ENCODE measurements at regions not wholly inside any gene's neighbourhood (a gene's known extent, or its start where the extent isn't known, plus 50 kb on each side); places are given as distances from the start of the nearest gene placed in this dataset.
A peak's percentile ranks its signal among the peaks of the same experiment; 100 is the strongest.
"Not testable (repeated sequence)": the region's sequence is repeated elsewhere in the genome, so short reads cannot be mapped to it uniquely, and the experiment has no call there.

- no peak for TF ChIP-seq CTCF (IDR thresholded peaks at IDR 0.05)
- H3K27me3 Mint-ChIP-seq (ENCODE audit: low read depth) = no peaks in the 10 kb centered on the region
- POLR2A ChIA-PET = no interaction called here
- H3K36me3 Mint-ChIP-seq = peaks cover 6% of the 10 kb centered on the region
- no peak overlapping the region for H3K4me3 Mint-ChIP-seq
- DNase-seq (ENCODE audit: low spot score) = no peak
- CTCF ChIA-PET = no interaction called here
- H3K4me1 Mint-ChIP-seq = peaks cover 24% of the 10 kb centered on the region
- no peak for ATAC-seq
- H3K27ac Mint-ChIP-seq = no peak overlapping the region
- H3K9me3 Mint-ChIP-seq = peaks cover 20% of the 10 kb centered on the region
Measured at GRCh38 chr18:64674694-64675093, 525.8 kb upstream of the LINC00305 start.

GRCh38 chr18:64671293-64671692 lies 522.4 kb upstream of the LINC00305 start:
- peaks cover 20% of the 10 kb centered on the region for H3K9me3 Mint-ChIP-seq
- ATAC-seq; H3K27me3 Mint-ChIP-seq (ENCODE audit: low read depth); H3K4me3 Mint-ChIP-seq; POLR2A ChIA-PET; H3K27ac Mint-ChIP-seq; DNase-seq (ENCODE audit: low spot score); CTCF ChIA-PET; H3K36me3 Mint-ChIP-seq: not testable (repeated sequence)
- H3K4me1 Mint-ChIP-seq = peaks cover 23% of the 10 kb centered on the region

DNA sequence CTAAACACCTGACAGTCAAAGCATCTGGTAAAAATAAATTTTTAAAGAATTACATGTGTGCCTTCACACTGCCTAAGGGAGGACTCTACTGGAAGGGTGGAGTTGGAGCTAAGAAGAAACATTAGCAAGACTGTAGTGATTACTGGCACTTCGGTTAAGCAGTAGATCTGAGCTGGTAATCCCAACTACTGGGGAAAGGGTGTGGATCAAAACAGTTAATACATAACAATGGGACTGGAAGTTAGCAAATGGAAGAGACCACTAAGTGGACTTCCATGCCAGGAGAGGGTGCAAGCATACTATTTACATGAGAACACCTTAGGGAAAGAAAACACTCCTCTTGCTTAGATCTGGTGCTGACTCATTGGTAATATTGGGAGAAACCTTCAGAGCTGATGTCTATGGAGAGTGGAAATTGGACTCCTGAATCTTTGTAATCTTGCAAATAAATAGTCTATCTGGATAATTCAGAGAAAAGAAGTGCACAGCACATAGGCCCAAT lies 519.6 kb upstream of the LINC00305 start:
- no peak for TF ChIP-seq ELF4 (CRISPR knock-in tag; IDR thresholded peaks at IDR 0.05; ENCODE audit: low read depth)
- TF ChIP-seq IRF2 (CRISPR knock-in tag; IDR thresholded peaks at IDR 0.05; ENCODE audit: borderline replicate concordance, low read depth) = no peak
- TF ChIP-seq TEAD4 (CRISPR knock-in tag; IDR thresholded peaks at IDR 0.05) = no peak
- no peak for TF ChIP-seq ZNF423 (CRISPR knock-in tag; IDR thresholded peaks at IDR 0.05)
- no peak for TF ChIP-seq FOXK1 (CRISPR knock-in tag; IDR thresholded peaks at IDR 0.05)
- no peak for TF ChIP-seq ZNF317 (CRISPR knock-in tag; IDR thresholded peaks at IDR 0.05; ENCODE audit: borderline replicate concordance, low read depth)
- TF ChIP-seq, protein P1, sequence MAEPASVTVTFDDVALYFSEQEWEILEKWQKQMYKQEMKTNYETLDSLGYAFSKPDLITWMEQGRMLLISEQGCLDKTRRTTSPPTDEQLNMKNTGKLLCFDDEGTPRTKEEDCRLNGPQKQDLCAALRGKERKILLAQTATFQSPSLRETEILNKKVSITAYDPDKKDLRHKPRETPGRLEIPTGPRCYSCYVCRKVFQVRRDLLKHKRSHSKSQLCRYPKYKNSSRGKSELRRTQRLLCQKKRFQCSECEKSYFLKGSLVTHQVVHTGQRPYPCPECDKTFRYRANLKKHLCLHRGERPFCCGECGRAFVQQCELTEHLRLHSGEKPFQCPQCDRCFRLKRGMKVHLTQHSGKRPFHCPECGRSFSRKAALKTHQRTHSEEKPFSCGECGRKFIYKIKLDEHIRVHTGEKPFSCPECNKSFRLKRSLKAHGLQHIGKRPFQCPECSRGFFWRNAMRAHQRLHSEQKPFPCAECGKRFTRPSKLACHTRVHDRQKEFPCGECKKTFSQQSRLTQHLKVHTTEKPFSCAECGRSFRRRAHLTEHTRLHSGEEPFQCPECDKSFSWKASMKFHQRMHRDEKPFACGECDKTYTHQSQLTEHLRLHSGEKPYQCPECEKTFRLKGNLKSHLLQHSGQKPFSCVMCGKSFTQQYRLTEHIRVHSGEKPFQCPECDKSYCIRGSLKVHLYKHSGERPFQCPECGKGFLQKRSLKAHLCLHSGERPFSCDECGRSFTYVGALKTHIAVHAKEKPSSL (CRISPR knock-in tag; conservative IDR thresholded peaks at IDR 0.05) = no peak
- TF ChIP-seq AFF4 (CRISPR knock-in tag; IDR thresholded peaks at IDR 0.05; ENCODE audit: borderline replicate concordance) = no peak
- no peak for TF ChIP-seq ATF1 (CRISPR knock-in tag; IDR thresholded peaks at IDR 0.05)
- no peak for TF ChIP-seq ZNF219 (CRISPR knock-in tag; IDR thresholded peaks at IDR 0.05; ENCODE audit: borderline replicate concordance)
- TF ChIP-seq, protein P2, sequence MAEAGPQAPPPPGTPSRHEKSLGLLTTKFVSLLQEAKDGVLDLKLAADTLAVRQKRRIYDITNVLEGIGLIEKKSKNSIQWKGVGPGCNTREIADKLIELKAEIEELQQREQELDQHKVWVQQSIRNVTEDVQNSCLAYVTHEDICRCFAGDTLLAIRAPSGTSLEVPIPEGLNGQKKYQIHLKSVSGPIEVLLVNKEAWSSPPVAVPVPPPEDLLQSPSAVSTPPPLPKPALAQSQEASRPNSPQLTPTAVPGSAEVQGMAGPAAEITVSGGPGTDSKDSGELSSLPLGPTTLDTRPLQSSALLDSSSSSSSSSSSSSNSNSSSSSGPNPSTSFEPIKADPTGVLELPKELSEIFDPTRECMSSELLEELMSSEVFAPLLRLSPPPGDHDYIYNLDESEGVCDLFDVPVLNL (CRISPR knock-in tag; IDR thresholded peaks at IDR 0.05; ENCODE audit: borderline replicate concordance, low read depth) = no peak
- no peaks in the 10 kb centered on the region for H3K27me3 Mint-ChIP-seq (ENCODE audit: low read depth)
- peaks cover 25% of the 10 kb centered on the region for H3K4me1 Mint-ChIP-seq
- H3K36me3 Mint-ChIP-seq = peaks cover 6% of the 10 kb centered on the region
- peaks cover 20% of the 10 kb centered on the region for H3K9me3 Mint-ChIP-seq
- CTCF ChIA-PET = no interaction called here
- no peak for DNase-seq (ENCODE audit: low spot score)
- no peak overlapping the region for H3K27ac Mint-ChIP-seq
- no peak overlapping the region for H3K4me3 Mint-ChIP-seq
- POLR2A ChIA-PET = no interaction called here
- ATAC-seq = peak; percentile 57
